ENCODE measurements at regions not wholly inside any gene's neighbourhood (a gene's known extent, or its start where the extent isn't known, plus 50 kb on each side); places are given as distances from the start of the nearest gene placed in this dataset.

DNA sequence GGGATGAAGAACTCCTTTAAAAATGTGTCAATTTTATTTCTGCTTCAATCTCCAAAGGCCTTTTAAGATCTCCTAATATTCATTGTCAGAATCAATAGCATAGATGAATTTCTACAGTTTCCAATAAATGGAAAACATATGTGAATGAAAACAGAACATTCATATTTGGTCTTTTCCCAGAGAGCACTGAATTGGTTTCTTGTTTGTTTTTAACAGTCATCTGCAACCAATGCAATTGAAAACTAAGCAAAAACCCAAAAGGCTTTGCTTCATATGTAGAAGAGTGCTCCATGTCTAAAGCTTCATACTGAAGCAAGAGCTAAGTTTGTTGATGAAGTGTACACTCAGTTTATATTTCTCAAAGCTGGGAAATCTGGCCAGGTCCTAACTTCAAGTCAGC lies 426.5 kb upstream of the CDIN1 start:
- no peaks in the 10 kb centered on the region for H3K4me1 ChIP-seq (ENCODE audit: insufficient read depth, low read length)
- no peaks in the 10 kb centered on the region for H4K20me1 ChIP-seq (ENCODE audit: insufficient read depth, low read length)
- no peaks in the 10 kb centered on the region for H3K9me3 ChIP-seq (ENCODE audit: insufficient read depth, low read length, severe bottlenecking)
- ATAC-seq (ENCODE audit: insufficient read depth, low read depth) (no peak), DNase-seq (no peak)
- H3K4me2 ChIP-seq (ENCODE audit: insufficient read depth, low read length) = no peak overlapping the region
- H3K27ac ChIP-seq (ENCODE audit: low read length) = no peak overlapping the region
- no peak overlapping the region for H2AFZ ChIP-seq (ENCODE audit: low read depth, low read length)
- no peak overlapping the region for H3K9ac ChIP-seq (ENCODE audit: low read depth, low read length)
- no peaks in the 10 kb centered on the region for H3K27me3 ChIP-seq (ENCODE audit: insufficient read depth, low read length, poor library complexity)
- no peaks in the 10 kb centered on the region for H3K79me2 ChIP-seq (ENCODE audit: insufficient read depth, low read length)
- H3K36me3 ChIP-seq (ENCODE audit: insufficient read depth, low read length) = no peaks in the 10 kb centered on the region
- TF ChIP-seq, protein P1, sequence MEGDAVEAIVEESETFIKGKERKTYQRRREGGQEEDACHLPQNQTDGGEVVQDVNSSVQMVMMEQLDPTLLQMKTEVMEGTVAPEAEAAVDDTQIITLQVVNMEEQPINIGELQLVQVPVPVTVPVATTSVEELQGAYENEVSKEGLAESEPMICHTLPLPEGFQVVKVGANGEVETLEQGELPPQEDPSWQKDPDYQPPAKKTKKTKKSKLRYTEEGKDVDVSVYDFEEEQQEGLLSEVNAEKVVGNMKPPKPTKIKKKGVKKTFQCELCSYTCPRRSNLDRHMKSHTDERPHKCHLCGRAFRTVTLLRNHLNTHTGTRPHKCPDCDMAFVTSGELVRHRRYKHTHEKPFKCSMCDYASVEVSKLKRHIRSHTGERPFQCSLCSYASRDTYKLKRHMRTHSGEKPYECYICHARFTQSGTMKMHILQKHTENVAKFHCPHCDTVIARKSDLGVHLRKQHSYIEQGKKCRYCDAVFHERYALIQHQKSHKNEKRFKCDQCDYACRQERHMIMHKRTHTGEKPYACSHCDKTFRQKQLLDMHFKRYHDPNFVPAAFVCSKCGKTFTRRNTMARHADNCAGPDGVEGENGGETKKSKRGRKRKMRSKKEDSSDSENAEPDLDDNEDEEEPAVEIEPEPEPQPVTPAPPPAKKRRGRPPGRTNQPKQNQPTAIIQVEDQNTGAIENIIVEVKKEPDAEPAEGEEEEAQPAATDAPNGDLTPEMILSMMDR (IDR thresholded peaks at IDR 0.05; ENCODE audit: borderline replicate concordance, extremely low read depth, low read length, poor library complexity, severe bottlenecking) = no peak
- TF ChIP-seq EZH2 (IDR thresholded peaks at IDR 0.05; ENCODE audit: borderline replicate concordance, low read depth, low read length, severe bottlenecking) = no peak
- no peak overlapping the region for H3K4me3 ChIP-seq (ENCODE audit: low read depth in 1 of 2, low read length in 2 of 2)

GRCh38 chr15:36156879-36157427 lies 422.5 kb upstream of the CDIN1 start:
- ATAC-seq (ENCODE audit: insufficient read depth, low read depth) (no peak), DNase-seq (no peak)
- no peaks in the 10 kb centered on the region for H3K4me1 ChIP-seq (ENCODE audit: insufficient read depth, low read length)
- H3K9ac ChIP-seq (ENCODE audit: low read depth, low read length) = no peak overlapping the region
- H4K20me1 ChIP-seq (ENCODE audit: insufficient read depth, low read length) = no peaks in the 10 kb centered on the region
- H3K4me3 ChIP-seq (ENCODE audit: low read depth in 1 of 2, low read length in 2 of 2) = no peak overlapping the region
- no peaks in the 10 kb centered on the region for H3K27me3 ChIP-seq (ENCODE audit: insufficient read depth, low read length, poor library complexity)
- no peak overlapping the region for H3K27ac ChIP-seq (ENCODE audit: low read length)
- no peak for TF ChIP-seq EZH2 (IDR thresholded peaks at IDR 0.05; ENCODE audit: borderline replicate concordance, low read depth, low read length, severe bottlenecking)
- TF ChIP-seq, protein P1 (IDR thresholded peaks at IDR 0.05; ENCODE audit: borderline replicate concordance, extremely low read depth, low read length, poor library complexity, severe bottlenecking) = no peak
- H3K36me3 ChIP-seq (ENCODE audit: insufficient read depth, low read length) = no peaks in the 10 kb centered on the region
- H3K4me2 ChIP-seq (ENCODE audit: insufficient read depth, low read length) = no peak overlapping the region
- H3K9me3 ChIP-seq (ENCODE audit: insufficient read depth, low read length, severe bottlenecking) = no peaks in the 10 kb centered on the region
- no peak overlapping the region for H2AFZ ChIP-seq (ENCODE audit: low read depth, low read length)
- H3K79me2 ChIP-seq (ENCODE audit: insufficient read depth, low read length) = no peaks in the 10 kb centered on the region

GRCh38 chr15:36160351-36160750 lies 419.1 kb upstream of the CDIN1 start:
- no peak overlapping the region for H3K4me2 ChIP-seq (ENCODE audit: insufficient read depth, low read length)
- no peaks in the 10 kb centered on the region for H3K36me3 ChIP-seq (ENCODE audit: insufficient read depth, low read length)
- H3K9me3 ChIP-seq (ENCODE audit: insufficient read depth, low read length, severe bottlenecking) = no peaks in the 10 kb centered on the region
- H3K4me1 ChIP-seq (ENCODE audit: insufficient read depth, low read length) = no peaks in the 10 kb centered on the region
- no peaks in the 10 kb centered on the region for H3K79me2 ChIP-seq (ENCODE audit: insufficient read depth, low read length)
- no peak overlapping the region for H3K9ac ChIP-seq (ENCODE audit: low read depth, low read length)
- H4K20me1 ChIP-seq (ENCODE audit: insufficient read depth, low read length) = no peaks in the 10 kb centered on the region
- TF ChIP-seq EZH2 (IDR thresholded peaks at IDR 0.05; ENCODE audit: borderline replicate concordance, low read depth, low read length, severe bottlenecking) = no peak
- TF ChIP-seq, protein P1 (IDR thresholded peaks at IDR 0.05; ENCODE audit: borderline replicate concordance, extremely low read depth, low read length, poor library complexity, severe bottlenecking) = no peak
- no peaks in the 10 kb centered on the region for H3K27me3 ChIP-seq (ENCODE audit: insufficient read depth, low read length, poor library complexity)
- ATAC-seq (ENCODE audit: insufficient read depth, low read depth) = no peak
- no peak for DNase-seq
- H3K27ac ChIP-seq (ENCODE audit: low read length) = no peak overlapping the region
- H3K4me3 ChIP-seq (ENCODE audit: low read depth in 1 of 2, low read length in 2 of 2) = no peak overlapping the region
- no peak overlapping the region for H2AFZ ChIP-seq (ENCODE audit: low read depth, low read length)

DNA sequence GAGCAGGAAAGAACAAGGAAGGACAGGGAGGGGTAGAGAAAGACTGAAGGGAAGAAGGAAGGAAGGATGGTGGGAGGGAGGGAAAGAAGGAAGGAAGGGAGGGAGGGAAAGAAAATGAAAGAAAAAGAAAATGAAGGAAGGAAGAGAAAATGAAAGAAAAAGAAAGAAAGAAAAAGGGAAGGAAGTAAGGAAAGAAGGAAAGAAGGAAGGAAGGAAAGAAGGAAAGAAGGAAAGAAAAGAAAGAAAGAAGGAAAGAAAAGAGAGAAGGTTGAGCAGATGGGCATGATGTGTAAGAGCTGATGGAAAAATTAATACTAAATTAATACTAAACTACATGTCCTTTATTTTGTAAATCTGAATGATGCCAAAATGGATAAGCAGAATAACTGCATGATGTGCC lies 418.3 kb upstream of the CDIN1 start:
- H3K9ac ChIP-seq (ENCODE audit: low read depth, low read length) = no peak overlapping the region
- no peak overlapping the region for H3K4me3 ChIP-seq (ENCODE audit: low read depth in 1 of 2, low read length in 2 of 2)
- no peaks in the 10 kb centered on the region for H3K36me3 ChIP-seq (ENCODE audit: insufficient read depth, low read length)
- no peak for ATAC-seq (ENCODE audit: insufficient read depth, low read depth)
- H4K20me1 ChIP-seq (ENCODE audit: insufficient read depth, low read length) = no peaks in the 10 kb centered on the region
- no peak overlapping the region for H3K27ac ChIP-seq (ENCODE audit: low read length)
- no peak overlapping the region for H3K4me2 ChIP-seq (ENCODE audit: insufficient read depth, low read length)
- no peak overlapping the region for H2AFZ ChIP-seq (ENCODE audit: low read depth, low read length)
- TF ChIP-seq, protein P1 (IDR thresholded peaks at IDR 0.05; ENCODE audit: borderline replicate concordance, extremely low read depth, low read length, poor library complexity, severe bottlenecking) = no peak
- no peak for TF ChIP-seq EZH2 (IDR thresholded peaks at IDR 0.05; ENCODE audit: borderline replicate concordance, low read depth, low read length, severe bottlenecking)
- H3K27me3 ChIP-seq (ENCODE audit: insufficient read depth, low read length, poor library complexity) = no peaks in the 10 kb centered on the region
- no peaks in the 10 kb centered on the region for H3K79me2 ChIP-seq (ENCODE audit: insufficient read depth, low read length)
- DNase-seq = no peak
- H3K4me1 ChIP-seq (ENCODE audit: insufficient read depth, low read length) = no peaks in the 10 kb centered on the region
- no peaks in the 10 kb centered on the region for H3K9me3 ChIP-seq (ENCODE audit: insufficient read depth, low read length, severe bottlenecking)

Measured in DND-41 (cell line).